ENCODE measurements at regions not wholly inside any gene's neighbourhood (a gene's known extent, or its start where the extent isn't known, plus 50 kb on each side); places are given as distances from the start of the nearest gene placed in this dataset.

- DNase-seq: no peak
Measured at GRCh38 chr16:86751076-86752030, 173.0 kb downstream of the FOXL1 start.

- DNase-seq: no peak
Measured at GRCh38 chr16:86752582-86753175, 174.3 kb downstream of the FOXL1 start.

- no peak for DNase-seq
Measured at GRCh38 chr16:86753399-86753798, 175.1 kb downstream of the FOXL1 start.

- no peak for DNase-seq
Measured at GRCh38 chr16:86755571-86756006, 177.2 kb downstream of the FOXL1 start.

GRCh38 chr16:86756882-86757703, 178.7 kb downstream of the FOXL1 start:
- DNase-seq: no peak

- DNase-seq: no peak
Measured at GRCh38 chr16:86757704-86758040, 179.3 kb downstream of the FOXL1 start.

- DNase-seq: no peak
Measured at GRCh38 chr16:86758932-86759331, 180.6 kb downstream of the FOXL1 start.

- DNase-seq: no peak
Measured at GRCh38 chr16:86761111-86762031, 183.0 kb downstream of the FOXL1 start.

GRCh38 chr16:86762095-86762494, 183.7 kb downstream of the FOXL1 start:
- no peak for DNase-seq

GRCh38 chr16:86763819-86764218, 185.5 kb downstream of the FOXL1 start:
- no peak for DNase-seq

GRCh38 chr16:86764551-86764950, 186.2 kb downstream of the FOXL1 start:
- DNase-seq: no peak

- DNase-seq: no peak
Measured at GRCh38 chr16:86765389-86766026, 187.2 kb downstream of the FOXL1 start.

- DNase-seq: no peak
Measured at GRCh38 chr16:86766700-86767099, 188.4 kb downstream of the FOXL1 start.

- no peak for DNase-seq
Measured at GRCh38 chr16:86768228-86768791, 190.0 kb downstream of the FOXL1 start.

- DNase-seq: no peak
Measured at GRCh38 chr16:86768999-86769398, 190.7 kb downstream of the FOXL1 start.

GRCh38 chr16:86771506-86772460, 193.4 kb downstream of the FOXL1 start:
- no peak for DNase-seq

GRCh38 chr16:86772671-86773353, 194.5 kb downstream of the FOXL1 start:
- no peak for DNase-seq

GRCh38 chr16:86773354-86773715, 195.0 kb downstream of the FOXL1 start:
- no peak for DNase-seq

- no peak for DNase-seq
Measured at GRCh38 chr16:86774931-86775330, 196.6 kb downstream of the FOXL1 start.

- DNase-seq: no peak
Measured at GRCh38 chr16:86775511-86775921, 197.2 kb downstream of the FOXL1 start.
